Lung (tissue), 11 donors: ENCODE measurements at regions not wholly inside any gene's neighbourhood (a gene's known extent, or its start where the extent isn't known, plus 50 kb on each side); places are given as distances from the start of the nearest gene placed in this dataset.

Experiments
- ATAC-seq: fragments of 200-7000 bp; cut with Tn5 transposase; one replicate; pipeline ENCODE4 v1.9.1; 2020; ENCODE audit warnings: moderate number of reproducible peaks; ENCODE audit not compliant: insufficient read depth, low FRiP score
- DNase-seq, 3 donors: peaks; one replicate each; pipeline ENCODE4 v3.0.0-alpha.2; 2013 to 2017
- H3K27ac ChIP-seq, 2 donors: one replicate each; pipeline ENCODE4 v1.5.1; 2013; ENCODE audit warnings: mild to moderate bottlenecking in 2 of 2, moderate library complexity in 2 of 2, control low read depth in 1 of 2, inconsistent platforms in 1 of 2, low read depth in 1 of 2, low read length in 1 of 2
- H3K27me3 ChIP-seq, 3 donors: one replicate each; pipeline ENCODE4 v1.5.1; 2013; ENCODE audit warnings: low read length in 2 of 3; ENCODE audit not compliant: control insufficient read depth in 3 of 3, insufficient read depth in 3 of 3
- H3K36me3 ChIP-seq, 4 donors: one replicate each; pipeline ENCODE4 v1.5.1; 2013; ENCODE audit warnings: low read length in 4 of 4, mild to moderate bottlenecking in 1 of 4, moderate library complexity in 1 of 4; ENCODE audit not compliant: control insufficient read depth in 4 of 4, insufficient read depth in 4 of 4
- H3K4me1 ChIP-seq, 5 donors: one replicate each; pipeline ENCODE4 v1.5.1; 2013; ENCODE audit warnings: low read length in 5 of 5, mild to moderate bottlenecking in 2 of 5, moderate library complexity in 1 of 5; ENCODE audit not compliant: control insufficient read depth in 5 of 5, insufficient read depth in 5 of 5
- H3K4me3 ChIP-seq: one replicate; pipeline ENCODE4 v1.5.1; 2013; ENCODE audit warnings: mild to moderate bottlenecking, control low read depth, moderate library complexity
- H3K9ac ChIP-seq, 2 donors: one replicate each; pipeline ENCODE4 v1.5.1; 2013; ENCODE audit warnings: low read length in 2 of 2, control low read depth in 1 of 2; ENCODE audit not compliant: insufficient read depth in 1 of 2
- H3K9me3 ChIP-seq, 4 donors: one replicate each; pipeline ENCODE4 v1.5.1; 2013; ENCODE audit warnings: low read length in 3 of 4, mild to moderate bottlenecking in 1 of 4, moderate library complexity in 1 of 4; ENCODE audit not compliant: control insufficient read depth in 4 of 4, insufficient read depth in 3 of 4
- CTCF ChIP-seq: IDR thresholded peaks from 2 replicates; pipeline ENCODE4 v1.5.1; 2012; ENCODE audit warnings: mild to moderate bottlenecking; ENCODE audit errors: control extremely low read depth, extremely low read depth
- WGBS, 2 donors: extraction: QIAGEN DNeasy Blood & Tissue Kit; methylation state at CpG; one replicate each; pipeline ENCODE4 v1.1.7; 2013; 5-methylcytosine and 5-hydroxymethylcytosine counted together
- donor health status: control.
- donor health status: control.
- donor health status: Bipolar disorder and iron deficiency.
- donor health status: healthy.
- donor health status: DM: yes; HTN: yes; CAD: no.

GRCh38 chr6:134452906-134453305 is 135.0 kb upstream of the SGK1 start:
- no peak for TF ChIP-seq CTCF
- Histone ChIP-seq H3K36me3 (no peaks in the 10 kb centered on the region), H3K9ac (no peak overlapping the region), H3K4me1 (no peaks in the 10 kb centered on the region), H3K27ac (no peak overlapping the region), H3K27me3 (no peaks in the 10 kb centered on the region), H3K4me3 (no peak overlapping the region), H3K9me3 (no peaks in the 10 kb centered on the region)
- ATAC-seq = no peak
- DNase-seq = no peak
- WGBS, 2 donors = 59 to 81% methylated on average over 3 of the region's 3 CpGs

- ATAC-seq (no peak), DNase-seq (no peak)
These were observed 133.6 kb upstream of the SGK1 start for GRCh38 chr6:134451529-134451928.

GRCh38 chr6:134449781-134450180 is 131.9 kb upstream of the SGK1 start:
- Histone ChIP-seq H3K27me3 (no peaks in the 10 kb centered on the region), H3K27ac (no peak overlapping the region), H3K4me3 (no peak overlapping the region), H3K4me1 (peaks cover 0 to 4% (median 0%) of the 10 kb centered on the region in 5 donors), H3K9me3 (no peaks in the 10 kb centered on the region), H3K9ac (no peak overlapping the region), H3K36me3 (no peaks in the 10 kb centered on the region)
- ATAC-seq (no peak), DNase-seq (no peak)
- WGBS, 2 donors = 92% methylated on average over 2 of the region's 2 CpGs
- TF ChIP-seq CTCF = no peak

More at GRCh38 chr6:134451529-134451928, 133.6 kb upstream of the SGK1 start:
- Histone ChIP-seq H3K4me1 (peaks cover 0 to 4% (median 0%) of the 10 kb centered on the region in 5 donors), H3K27ac (no peak overlapping the region), H3K27me3 (no peaks in the 10 kb centered on the region), H3K36me3 (no peaks in the 10 kb centered on the region), H3K9me3 (no peaks in the 10 kb centered on the region), H3K4me3 (no peak overlapping the region), H3K9ac (no peak overlapping the region)
- TF ChIP-seq CTCF = no peak
- WGBS, 2 donors = 92 to 100% methylated on average over 1 of the region's 1 CpG

GRCh38 chr6:134449004-134449403 is 131.1 kb upstream of the SGK1 start:
- Histone ChIP-seq H3K9ac (no peak overlapping the region), H3K9me3 (no peaks in the 10 kb centered on the region), H3K4me3 (no peak overlapping the region), H3K4me1 (peaks cover 0 to 4% (median 0%) of the 10 kb centered on the region in 5 donors), H3K27me3 (no peaks in the 10 kb centered on the region), H3K36me3 (no peaks in the 10 kb centered on the region), H3K27ac (peak overlapping the region in 1 of 2 donors; percentile 15)
- WGBS, 2 donors = 94 to 96% methylated on average over 1 of the region's 1 CpG
- ATAC-seq (no peak), DNase-seq (no peak)
- TF ChIP-seq CTCF = no peak
